ENCODE measurements at regions not wholly inside any gene's neighbourhood (a gene's known extent, or its start where the extent isn't known, plus 50 kb on each side); places are given as distances from the start of the nearest gene placed in this dataset.

- Histone ChIP-seq H3K27me3 (replicated peaks; ENCODE audit: insufficient read depth) (no peaks in the 10 kb centered on the region), H3K4me2 (ENCODE audit: unreplicated experiment) (no peak overlapping the region), H3K9me3 (ENCODE audit: low read depth) (no peaks in the 10 kb centered on the region), H3K9me2 (ENCODE audit: insufficient read depth) (no peaks in the 10 kb centered on the region; the same call in 1 of the 2 replicates), H3K36me3 (ENCODE audit: low read depth) (no peaks in the 10 kb centered on the region), H3F3A (ENCODE audit: insufficient read depth) (peaks cover 16% of the 10 kb centered on the region), H3K4me3 (no peak overlapping the region), H2AFZ (no peak overlapping the region), H3K4me1 (ENCODE audit: insufficient read depth) (peaks cover 21% of the 10 kb centered on the region), H3K27ac (no peak overlapping the region), H3K9ac (no peak overlapping the region), H3K79me2 (ENCODE audit: insufficient read depth) (no peaks in the 10 kb centered on the region), H4K20me1 (ENCODE audit: insufficient read depth) (no peaks in the 10 kb centered on the region)
- in situ Hi-C loops (cut with MboI), result no loop called here
- no peak for DNase-seq
- WGBS, 2 experiments (ENCODE audit: low coverage in 1 of 2, low lambda C conversion rate in 2 of 2, missing lambda C conversion rate in 2 of 2), result 23 to 29% methylated on average over 8 to 14 of the region's 14 CpGs
- TF ChIP-seq EZH2 (IDR thresholded peaks at IDR 0.05; ENCODE audit: insufficient read depth, poor library complexity, severe bottlenecking) (no peak), EZH2phosphoT487 (IDR thresholded peaks at IDR 0.05; ENCODE audit: insufficient read depth, low read depth) (no peak)
Measured at GRCh38 chr5:171524466-171524865, 105.0 kb downstream of the FGF18 start.

GRCh38 chr5:171525085-171525484 lies 105.6 kb downstream of the FGF18 start:
- H3K27ac ChIP-seq, result no peak overlapping the region
- no peak overlapping the region for H2AFZ ChIP-seq
- H3K9ac ChIP-seq, result no peak overlapping the region
- no peaks in the 10 kb centered on the region for H4K20me1 ChIP-seq (ENCODE audit: insufficient read depth)
- no peaks in the 10 kb centered on the region; the same call in 1 of the 2 replicates for H3K9me2 ChIP-seq (ENCODE audit: insufficient read depth)
- no peaks in the 10 kb centered on the region for H3K36me3 ChIP-seq (ENCODE audit: low read depth)
- peaks cover 16% of the 10 kb centered on the region for H3F3A ChIP-seq (ENCODE audit: insufficient read depth)
- DNase-seq, result no peak
- TF ChIP-seq EZH2phosphoT487 (IDR thresholded peaks at IDR 0.05; ENCODE audit: insufficient read depth, low read depth) (no peak), EZH2 (IDR thresholded peaks at IDR 0.05; ENCODE audit: insufficient read depth, poor library complexity, severe bottlenecking) (no peak)
- H3K4me1 ChIP-seq (ENCODE audit: insufficient read depth), result peaks cover 19% of the 10 kb centered on the region
- no peak overlapping the region for H3K4me2 ChIP-seq (ENCODE audit: unreplicated experiment)
- in situ Hi-C loops (cut with MboI), result no loop called here
- no peaks in the 10 kb centered on the region for H3K9me3 ChIP-seq (ENCODE audit: low read depth)
- 63 to 68% methylated on average over 4 of the region's 4 CpGs for WGBS, 2 experiments (ENCODE audit: low coverage in 1 of 2, low lambda C conversion rate in 2 of 2, missing lambda C conversion rate in 2 of 2)
- no peaks in the 10 kb centered on the region for H3K27me3 ChIP-seq (replicated peaks; ENCODE audit: insufficient read depth)
- no peak overlapping the region for H3K4me3 ChIP-seq
- H3K79me2 ChIP-seq (ENCODE audit: insufficient read depth), result no peaks in the 10 kb centered on the region

- Histone ChIP-seq H3K9me2 (ENCODE audit: insufficient read depth) (no peaks in the 10 kb centered on the region; the same call in 1 of the 2 replicates), H2AFZ (no peak overlapping the region), H3K27me3 (replicated peaks; ENCODE audit: insufficient read depth) (0 out of 2 replicates have a peak, but pooled peaks cover 4% of the 10 kb centered on the region), H3F3A (ENCODE audit: insufficient read depth) (no peaks in the 10 kb centered on the region), H3K4me1 (ENCODE audit: insufficient read depth) (no peaks in the 10 kb centered on the region), H4K20me1 (ENCODE audit: insufficient read depth) (no peaks in the 10 kb centered on the region), H3K9ac (no peak overlapping the region), H3K4me2 (ENCODE audit: unreplicated experiment) (no peak overlapping the region), H3K27ac (no peak overlapping the region), H3K36me3 (ENCODE audit: low read depth) (no peaks in the 10 kb centered on the region), H3K4me3 (no peak overlapping the region), H3K9me3 (ENCODE audit: low read depth) (no peaks in the 10 kb centered on the region), H3K79me2 (ENCODE audit: insufficient read depth) (no peaks in the 10 kb centered on the region)
- no peak for TF ChIP-seq EZH2phosphoT487 (IDR thresholded peaks at IDR 0.05; ENCODE audit: insufficient read depth, low read depth)
- no peak for TF ChIP-seq EZH2 (IDR thresholded peaks at IDR 0.05; ENCODE audit: insufficient read depth, poor library complexity, severe bottlenecking)
- 76 to 81% methylated on average over 9 of the region's 9 CpGs for WGBS, 2 experiments (ENCODE audit: low coverage in 1 of 2, low lambda C conversion rate in 2 of 2, missing lambda C conversion rate in 2 of 2)
- in situ Hi-C loops (cut with MboI), result no loop called here
- no peak for DNase-seq
Measured at GRCh38 chr5:171528036-171528435, 108.6 kb downstream of the FGF18 start.

GRCh38 chr5:171528865-171529614 lies 109.6 kb downstream of the FGF18 start:
- no peaks in the 10 kb centered on the region for H3F3A ChIP-seq (ENCODE audit: insufficient read depth)
- no peak overlapping the region for H3K9ac ChIP-seq
- H3K4me1 ChIP-seq (ENCODE audit: insufficient read depth), result no peaks in the 10 kb centered on the region
- TF ChIP-seq EZH2 (IDR thresholded peaks at IDR 0.05; ENCODE audit: insufficient read depth, poor library complexity, severe bottlenecking) (no peak), EZH2phosphoT487 (IDR thresholded peaks at IDR 0.05; ENCODE audit: insufficient read depth, low read depth) (no peak)
- H3K9me2 ChIP-seq (ENCODE audit: insufficient read depth), result no peaks in the 10 kb centered on the region
- H3K9me3 ChIP-seq (ENCODE audit: low read depth), result no peaks in the 10 kb centered on the region
- DNase-seq, result no peak
- H3K4me2 ChIP-seq (ENCODE audit: unreplicated experiment), result no peak overlapping the region
- 0 out of 2 replicates have a peak, but pooled peaks cover 4% of the 10 kb centered on the region for H3K27me3 ChIP-seq (replicated peaks; ENCODE audit: insufficient read depth)
- no peaks in the 10 kb centered on the region for H4K20me1 ChIP-seq (ENCODE audit: insufficient read depth)
- H2AFZ ChIP-seq, result no peak overlapping the region
- no peaks in the 10 kb centered on the region for H3K36me3 ChIP-seq (ENCODE audit: low read depth)
- in situ Hi-C loops (cut with MboI), result no loop called here
- 75 to 77% methylated on average over 18 to 19 of the region's 19 CpGs for WGBS, 2 experiments (ENCODE audit: low coverage in 1 of 2, low lambda C conversion rate in 2 of 2, missing lambda C conversion rate in 2 of 2)
- no peak overlapping the region for H3K4me3 ChIP-seq
- H3K79me2 ChIP-seq (ENCODE audit: insufficient read depth), result no peaks in the 10 kb centered on the region
- H3K27ac ChIP-seq, result no peak overlapping the region

Data from GM23248 (cell line).